Mammary epithelial cell (primary cell): ENCODE measurements at regions not wholly inside any gene's neighbourhood (a gene's known extent, or its start where the extent isn't known, plus 50 kb on each side); places are given as distances from the start of the nearest gene placed in this dataset.

Source experiments
- EZH2 ChIP-seq: IDR thresholded peaks from 2 replicates; pipeline ENCODE4 v1.6.1; 2012; ENCODE audit warnings: low read length, inconsistent platforms, borderline replicate concordance
- TF ChIP-seq, protein P1 (sequence below), 2 donors: IDR thresholded peaks in 1 of 2; conservative IDR thresholded peaks in 1 of 2; 2 replicates each; pipeline ENCODE4 v1.5.1; 2011 to 2012; ENCODE audit warnings: inconsistent platforms in 2 of 2, low read length in 2 of 2, mild to moderate bottlenecking in 2 of 2, control low read depth in 1 of 2, low read depth in 1 of 2; ENCODE audit not compliant: insufficient read depth in 1 of 2; ENCODE audit errors: extremely low read depth in 1 of 2

GRCh38 chr11:106493751-106494150, 416.3 kb downstream of the AASDHPPT start:
- TF ChIP-seq, protein P1, sequence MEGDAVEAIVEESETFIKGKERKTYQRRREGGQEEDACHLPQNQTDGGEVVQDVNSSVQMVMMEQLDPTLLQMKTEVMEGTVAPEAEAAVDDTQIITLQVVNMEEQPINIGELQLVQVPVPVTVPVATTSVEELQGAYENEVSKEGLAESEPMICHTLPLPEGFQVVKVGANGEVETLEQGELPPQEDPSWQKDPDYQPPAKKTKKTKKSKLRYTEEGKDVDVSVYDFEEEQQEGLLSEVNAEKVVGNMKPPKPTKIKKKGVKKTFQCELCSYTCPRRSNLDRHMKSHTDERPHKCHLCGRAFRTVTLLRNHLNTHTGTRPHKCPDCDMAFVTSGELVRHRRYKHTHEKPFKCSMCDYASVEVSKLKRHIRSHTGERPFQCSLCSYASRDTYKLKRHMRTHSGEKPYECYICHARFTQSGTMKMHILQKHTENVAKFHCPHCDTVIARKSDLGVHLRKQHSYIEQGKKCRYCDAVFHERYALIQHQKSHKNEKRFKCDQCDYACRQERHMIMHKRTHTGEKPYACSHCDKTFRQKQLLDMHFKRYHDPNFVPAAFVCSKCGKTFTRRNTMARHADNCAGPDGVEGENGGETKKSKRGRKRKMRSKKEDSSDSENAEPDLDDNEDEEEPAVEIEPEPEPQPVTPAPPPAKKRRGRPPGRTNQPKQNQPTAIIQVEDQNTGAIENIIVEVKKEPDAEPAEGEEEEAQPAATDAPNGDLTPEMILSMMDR (conservative IDR thresholded peaks at IDR 0.05 in 1 of 2, IDR thresholded peaks at IDR 0.05 in 1 of 2; ENCODE audit: extremely low read depth in 1 of 2, insufficient read depth in 1 of 2, low read depth in 1 of 2, low read length in 2 of 2) = no peak
- TF ChIP-seq EZH2 = no peak
